IPS DF 19.7 (cell line): ENCODE measurements at regions not wholly inside any gene's neighbourhood (a gene's known extent, or its start where the extent isn't known, plus 50 kb on each side); places are given as distances from the start of the nearest gene placed in this dataset.
A peak's percentile ranks its signal among the peaks of the same experiment; 100 is the strongest.

Experiments
- DNase-seq: peaks from one replicate; pipeline ENCODE4 v3.0.0-alpha.2; 2013; ENCODE audit warnings: low read depth, low spot score

DNA sequence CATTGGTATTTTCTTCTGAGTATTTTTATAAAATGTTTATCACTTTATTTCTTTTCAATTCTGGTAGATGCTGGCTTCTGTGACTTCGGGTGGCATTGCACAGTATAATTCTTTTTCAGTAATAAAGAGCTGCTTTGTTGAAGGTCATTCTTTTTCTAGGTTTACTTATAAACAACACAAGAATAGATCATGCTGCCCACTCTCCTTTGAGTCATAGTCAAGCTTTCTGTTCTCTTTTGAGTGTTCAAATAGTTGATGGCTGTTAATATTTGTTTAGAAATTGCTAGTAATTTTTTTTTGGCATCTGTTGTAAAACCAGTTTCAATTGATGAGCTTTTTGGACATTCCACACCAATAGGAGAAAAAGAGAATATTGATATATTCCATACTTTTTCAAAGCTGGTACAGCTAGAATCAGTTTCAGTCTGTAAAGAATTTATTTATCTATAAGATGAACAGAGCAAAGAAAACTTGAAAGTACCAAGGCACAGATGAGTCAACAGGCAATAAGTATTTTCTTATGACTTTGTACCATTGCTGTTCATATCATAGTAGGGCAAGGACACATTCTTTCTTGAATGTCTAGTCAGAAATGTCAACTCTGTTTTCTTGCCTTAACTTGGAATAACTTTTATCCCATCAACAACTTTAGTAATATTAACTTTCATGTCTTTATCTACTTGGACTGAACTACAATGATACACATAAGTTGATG is 513.0 kb upstream of the SEL1L start:
- no peak for DNase-seq

- DNase-seq = no peak
Observed at GRCh38 chr14:82047777-82048470, 514.3 kb upstream of the SEL1L start.

GRCh38 chr14:82052778-82053177 is 519.1 kb upstream of the SEL1L start:
- no peak for DNase-seq

DNA sequence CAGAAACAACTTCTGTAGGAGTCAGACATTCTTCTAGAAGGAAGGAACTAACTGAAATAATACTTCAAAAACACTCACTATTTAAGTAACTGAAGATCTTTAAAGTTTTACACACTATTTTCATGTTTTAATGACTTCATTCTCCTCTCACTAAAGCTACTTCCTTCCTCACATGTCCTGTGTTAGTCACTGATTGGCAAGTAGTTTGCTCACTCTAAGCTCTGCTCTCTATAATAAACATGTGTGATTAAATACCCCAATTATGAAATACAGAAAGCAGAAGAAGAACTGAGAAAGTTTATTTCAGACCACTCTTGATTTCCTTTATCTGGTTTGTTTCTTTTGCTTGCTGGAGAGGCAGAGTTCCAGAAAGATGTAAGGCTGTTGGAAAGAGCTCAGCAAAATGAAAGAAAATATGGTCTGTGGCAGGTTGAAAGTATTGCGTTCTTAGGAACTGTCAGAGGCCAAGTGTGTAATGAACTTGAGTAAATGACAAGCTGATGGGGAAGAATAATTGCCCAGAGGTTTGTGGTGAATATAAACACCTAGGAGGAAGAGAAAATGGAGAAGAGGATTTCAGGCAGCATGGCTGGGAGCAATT is 522.0 kb upstream of the SEL1L start:
- DNase-seq = no peak

DNA sequence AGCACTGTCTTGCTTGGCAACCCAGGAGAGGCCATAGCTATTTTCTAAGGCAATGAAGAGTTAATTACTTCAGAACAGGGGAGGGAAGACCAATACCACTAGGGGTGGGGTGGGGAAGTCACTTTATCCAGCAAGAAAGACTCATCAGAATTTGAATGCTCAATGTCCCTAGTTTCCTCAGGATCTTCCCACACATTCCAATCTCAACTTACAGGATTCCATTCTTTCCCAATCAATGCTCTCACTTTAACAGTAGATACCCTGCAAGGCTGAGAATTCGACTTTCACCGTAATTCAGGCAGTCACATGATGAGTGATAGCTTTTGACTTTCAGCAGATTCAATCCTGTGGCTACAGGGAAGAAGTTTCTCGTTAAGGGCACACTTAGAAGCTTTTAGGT is 526.6 kb upstream of the SEL1L start:
- DNase-seq = peak; percentile 82

DNA sequence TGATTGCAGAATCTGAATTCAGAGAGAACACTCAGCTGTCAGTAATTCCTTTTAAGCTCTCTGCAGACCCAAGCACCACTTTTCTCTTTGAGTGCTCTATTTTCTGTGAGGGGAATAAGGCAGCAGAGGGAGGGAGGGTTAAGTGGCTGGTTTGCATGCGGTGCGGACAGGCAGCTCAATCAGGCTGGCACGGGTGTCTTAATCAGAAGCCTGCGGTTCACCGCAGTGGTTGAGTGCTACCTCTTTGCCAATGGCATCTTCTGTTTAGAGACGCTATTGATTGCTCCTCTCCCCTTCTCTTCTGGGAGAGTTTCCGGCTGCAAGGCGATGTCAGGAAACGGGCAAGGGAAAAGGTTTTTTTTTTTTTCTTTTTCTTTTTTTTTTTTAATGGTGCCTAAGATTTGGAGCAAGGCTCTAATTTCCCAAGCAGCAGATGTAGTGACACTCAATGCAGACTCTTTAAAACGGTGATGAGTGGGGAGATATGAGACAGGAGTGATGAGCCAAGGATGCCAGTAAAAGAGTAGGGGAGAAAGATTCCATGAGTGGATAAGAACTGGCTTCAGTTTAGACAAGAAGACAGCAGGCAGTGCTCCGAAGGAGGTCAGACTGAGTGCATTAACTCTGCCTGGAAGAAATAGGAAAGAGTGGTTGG is 533.7 kb upstream of the SEL1L start:
- no peak for DNase-seq

- peak; percentile 7 for DNase-seq
Observed at GRCh38 chr14:82070040-82070439, 536.4 kb upstream of the SEL1L start.

GRCh38 chr14:82070753-82071152 is 537.1 kb upstream of the SEL1L start:
- DNase-seq = no peak

DNA sequence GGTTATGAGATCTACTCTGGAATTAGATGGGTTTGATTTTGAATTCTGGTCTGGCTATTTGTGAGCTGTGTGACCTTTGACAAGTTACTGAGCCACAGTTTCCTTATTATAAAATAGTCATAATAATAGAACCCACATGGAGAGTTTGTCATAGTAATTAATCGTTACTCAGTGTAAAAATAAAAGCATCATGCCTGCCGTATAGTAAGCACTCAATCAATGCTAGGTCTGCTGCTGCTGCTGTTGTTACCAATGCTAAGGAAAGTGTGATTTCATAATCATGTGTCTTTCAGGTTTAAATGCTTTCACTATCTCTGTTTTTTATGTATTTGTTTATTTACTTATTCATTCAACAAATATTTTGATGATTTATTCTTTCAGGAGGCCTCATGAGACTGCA is 539.9 kb upstream of the SEL1L start:
- no peak for DNase-seq

- peak; percentile 50 for DNase-seq
Observed at GRCh38 chr14:82075566-82075965, 541.9 kb upstream of the SEL1L start.

- no peak for DNase-seq
Observed at GRCh38 chr14:82079553-82079952, 545.9 kb upstream of the SEL1L start.

- peak; percentile 85 for DNase-seq
Observed at GRCh38 chr14:82080370-82080769, 546.7 kb upstream of the SEL1L start.

- DNase-seq = no peak
Observed at GRCh38 chr14:82084813-82085212, 551.2 kb upstream of the SEL1L start.

GRCh38 chr14:82091097-82091496 is 557.4 kb upstream of the SEL1L start:
- no peak for DNase-seq

GRCh38 chr14:82094829-82095345 is 561.2 kb upstream of the SEL1L start:
- no peak for DNase-seq

- DNase-seq = no peak
Observed at GRCh38 chr14:82104013-82104412, 570.4 kb upstream of the SEL1L start.

DNA sequence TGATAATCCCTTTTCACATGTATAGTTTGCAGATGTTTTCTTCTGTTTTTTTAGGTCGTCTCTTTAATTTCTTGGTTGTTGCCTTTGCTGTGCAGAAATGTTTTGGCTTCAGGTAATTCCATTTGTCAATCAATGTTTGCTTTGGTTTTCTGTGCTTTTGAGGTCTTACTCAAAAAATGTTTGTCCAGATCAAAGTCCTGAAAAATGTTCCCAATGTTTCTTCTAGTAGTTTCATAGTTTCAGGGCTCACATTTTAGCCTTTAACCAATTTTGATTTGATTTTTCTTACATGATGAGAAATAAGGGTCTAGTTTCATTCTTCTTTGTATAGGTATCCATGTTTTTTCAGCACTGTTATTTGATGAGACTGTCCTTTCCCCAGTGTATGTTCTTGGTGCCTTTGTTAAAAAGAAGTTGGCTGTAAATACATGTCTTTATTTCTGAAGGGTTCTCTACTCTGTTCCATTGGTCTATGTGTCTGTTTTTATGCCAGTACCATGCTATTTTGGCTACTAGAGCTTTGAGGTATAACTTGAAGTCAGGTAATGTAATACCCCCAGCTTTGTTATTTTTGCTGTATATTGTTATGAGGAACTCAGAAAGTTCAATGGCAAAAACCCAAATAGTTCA is 578.7 kb upstream of the SEL1L start:
- DNase-seq = no peak

DNA sequence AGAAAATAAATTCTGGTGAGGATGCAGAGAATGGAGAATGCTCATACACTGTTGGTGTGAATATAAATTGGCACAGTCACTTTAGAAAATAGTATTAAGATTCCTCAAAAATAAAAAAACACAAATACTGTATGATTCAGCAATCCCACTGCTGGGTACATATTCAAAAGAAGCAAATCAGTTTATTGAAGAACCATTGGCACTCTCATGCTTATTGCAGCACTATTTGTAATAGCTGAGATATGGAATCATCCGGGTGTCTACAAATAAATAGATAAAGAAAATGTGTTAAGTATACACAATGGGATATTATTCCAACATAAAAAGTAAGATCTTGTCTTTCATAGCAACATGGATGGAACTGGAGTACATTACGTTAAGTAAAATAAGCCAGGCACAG is 579.4 kb upstream of the SEL1L start:
- no peak for DNase-seq

DNA sequence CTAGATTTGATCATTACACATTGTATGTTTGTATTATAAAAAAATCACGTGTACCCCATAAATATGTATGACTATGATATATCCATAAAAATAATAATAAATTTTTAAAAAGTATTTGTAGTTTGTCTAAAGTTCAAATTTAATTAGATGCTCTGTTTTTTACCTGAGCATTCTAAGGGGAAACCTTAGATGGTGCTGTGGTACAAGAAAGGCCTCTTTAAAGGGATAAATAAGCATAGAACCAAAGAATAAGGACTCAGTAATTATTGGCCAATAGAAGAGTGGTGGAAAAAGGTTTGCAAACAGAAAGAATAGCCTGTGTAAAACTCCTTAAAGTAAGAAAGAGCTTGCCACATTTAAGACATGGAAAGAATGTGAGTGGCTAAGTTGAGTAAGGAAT is 580.1 kb upstream of the SEL1L start:
- DNase-seq = no peak

- no peak for DNase-seq
Observed at GRCh38 chr14:82116721-82117120, 583.1 kb upstream of the SEL1L start.

GRCh38 chr14:82122655-82123054 is 589.0 kb upstream of the SEL1L start:
- DNase-seq = no peak

DNA sequence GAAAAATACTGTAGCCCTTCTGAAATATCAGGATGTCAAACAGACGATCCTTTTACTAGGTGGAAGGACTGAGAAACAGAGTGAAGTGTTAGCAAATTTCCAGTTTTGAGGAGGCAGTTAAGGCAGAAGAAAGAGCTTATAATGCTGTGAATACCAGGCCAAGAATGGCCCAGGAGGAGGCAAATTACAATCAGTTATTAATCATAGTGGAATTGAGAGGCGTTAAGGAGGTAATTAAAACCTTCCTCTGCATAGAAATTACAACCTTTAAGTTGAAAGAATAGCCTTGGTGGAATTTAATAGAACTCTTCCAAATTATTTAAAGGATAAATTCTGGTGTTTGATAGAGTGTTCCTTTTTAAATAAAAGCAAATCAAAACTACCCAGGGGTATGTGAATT is 590.9 kb upstream of the SEL1L start:
- DNase-seq = no peak
